GM21423 (cell line): ENCODE measurements at regions not wholly inside any gene's neighbourhood (a gene's known extent, or its start where the extent isn't known, plus 50 kb on each side); places are given as distances from the start of the nearest gene placed in this dataset.
"Not testable (repeated sequence)": the region's sequence is repeated elsewhere in the genome, so short reads cannot be mapped to it uniquely, and the experiment has no call there.

Experiments used
- ATAC-seq: cut with Tn5 transposase; IDR thresholded peaks from one replicate; pipeline ENCODE4 v1.9.1; 2021; ENCODE audit warnings: mild to moderate bottlenecking, moderate library complexity; ENCODE audit not compliant: unreplicated experiment

GRCh38 chr3:23111797-23112196, 91.3 kb upstream of the UBE2E2 start:
- no peak for ATAC-seq

- no peak for ATAC-seq
Measured at GRCh38 chr3:23112491-23112890, 90.6 kb upstream of the UBE2E2 start.

DNA sequence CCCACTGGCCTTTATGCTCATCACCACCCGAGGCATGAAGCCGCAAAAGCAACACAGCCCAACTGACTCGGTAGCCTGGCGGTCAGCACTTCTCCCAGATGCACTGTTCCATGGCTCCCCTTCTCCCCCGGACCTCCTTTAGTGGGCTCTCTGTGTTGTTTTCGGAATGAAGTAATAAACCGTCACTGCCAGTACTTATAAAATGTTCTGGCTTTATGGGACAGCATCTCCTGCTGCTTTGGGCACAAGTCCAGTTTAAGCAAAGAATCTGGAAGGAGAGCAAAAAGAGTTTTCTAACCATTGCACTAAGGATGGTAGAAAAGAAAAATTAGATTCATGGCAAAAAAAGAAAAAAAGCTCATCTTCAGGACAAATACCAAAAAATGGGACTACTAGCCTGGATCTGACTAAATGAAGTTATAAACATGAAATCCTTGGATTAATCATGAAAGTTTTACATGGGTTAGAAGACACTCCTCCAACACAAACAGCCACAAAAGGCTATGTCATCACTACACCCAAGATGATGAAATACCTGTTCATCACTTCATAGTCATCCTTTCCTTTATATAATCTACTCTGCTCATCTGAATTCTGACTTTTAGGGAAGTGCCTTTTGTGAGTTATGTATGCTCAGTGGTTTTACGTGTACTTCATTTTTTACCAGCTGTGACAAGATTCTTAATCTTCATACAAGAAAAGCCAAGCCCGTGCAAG, 89.5 kb upstream of the UBE2E2 start:
- no peak for ATAC-seq

DNA sequence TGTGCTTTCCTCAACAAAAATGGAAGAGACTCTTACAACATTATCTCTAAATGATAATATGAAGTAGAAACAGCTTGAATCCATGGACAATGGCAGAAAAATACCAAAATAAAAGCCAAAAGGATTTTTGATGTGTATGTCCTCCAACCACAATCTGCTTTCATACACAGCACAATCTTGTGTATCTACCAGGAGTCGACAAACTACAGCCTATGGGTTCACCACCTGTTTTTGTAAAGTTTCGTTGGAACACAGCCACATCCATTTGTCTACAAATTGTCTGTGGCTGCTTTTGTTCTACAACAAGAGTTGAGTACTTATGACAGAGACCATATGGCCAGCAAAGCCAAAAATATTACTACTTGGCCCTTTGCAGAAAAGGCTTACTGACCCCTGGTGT, 88.7 kb upstream of the UBE2E2 start:
- no peak for ATAC-seq

- ATAC-seq: no peak
Measured at GRCh38 chr3:23115171-23115877, 87.8 kb upstream of the UBE2E2 start.

- no peak for ATAC-seq
Measured at GRCh38 chr3:23116081-23116837, 86.9 kb upstream of the UBE2E2 start.

GRCh38 chr3:23117856-23118255, 85.3 kb upstream of the UBE2E2 start:
- ATAC-seq: no peak

- ATAC-seq: no peak
Measured at GRCh38 chr3:23127196-23127595, 75.9 kb upstream of the UBE2E2 start.

DNA sequence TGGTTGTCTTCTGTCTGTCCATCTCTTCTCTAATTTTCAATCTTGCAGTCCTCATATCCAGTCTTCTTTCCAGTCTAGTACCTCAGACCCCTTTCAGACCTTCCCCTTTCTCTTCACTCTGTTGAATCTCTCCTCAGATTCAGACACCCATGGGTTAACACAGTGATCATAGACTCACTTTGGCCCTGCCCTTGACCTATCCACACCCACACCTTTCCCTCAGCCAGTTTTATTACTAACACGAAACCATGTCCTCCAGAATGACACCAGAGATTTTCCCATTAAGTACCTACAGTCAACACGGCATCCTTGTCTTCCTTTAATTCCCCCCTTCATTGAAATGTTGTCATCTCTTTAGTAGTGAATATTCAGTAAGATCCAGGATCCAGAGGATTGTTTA, 74.5 kb upstream of the UBE2E2 start:
- no peak for ATAC-seq

- ATAC-seq: no peak
Measured at GRCh38 chr3:23129117-23129516, 74.0 kb upstream of the UBE2E2 start.

DNA sequence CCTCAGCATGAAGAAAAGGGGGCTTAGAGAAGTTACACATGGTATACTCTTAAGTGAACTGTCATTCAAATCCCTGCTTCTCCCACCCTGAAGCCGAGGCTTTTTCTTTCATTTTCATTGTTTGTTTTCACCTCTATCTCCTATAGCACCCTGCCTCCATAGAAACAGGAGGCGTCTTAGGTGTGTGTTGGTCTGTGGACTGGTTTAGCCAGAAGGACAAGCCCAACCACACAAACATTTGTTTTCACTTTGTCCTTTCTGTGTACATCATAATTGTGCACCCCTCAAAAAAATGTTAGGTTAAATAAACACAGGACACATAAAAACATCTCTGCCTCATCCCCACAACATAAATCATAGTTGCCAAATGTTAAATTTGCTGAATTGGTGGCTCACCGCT, 73.3 kb upstream of the UBE2E2 start:
- ATAC-seq: no peak

GRCh38 chr3:23130406-23130805, 72.7 kb upstream of the UBE2E2 start:
- ATAC-seq: no peak

DNA sequence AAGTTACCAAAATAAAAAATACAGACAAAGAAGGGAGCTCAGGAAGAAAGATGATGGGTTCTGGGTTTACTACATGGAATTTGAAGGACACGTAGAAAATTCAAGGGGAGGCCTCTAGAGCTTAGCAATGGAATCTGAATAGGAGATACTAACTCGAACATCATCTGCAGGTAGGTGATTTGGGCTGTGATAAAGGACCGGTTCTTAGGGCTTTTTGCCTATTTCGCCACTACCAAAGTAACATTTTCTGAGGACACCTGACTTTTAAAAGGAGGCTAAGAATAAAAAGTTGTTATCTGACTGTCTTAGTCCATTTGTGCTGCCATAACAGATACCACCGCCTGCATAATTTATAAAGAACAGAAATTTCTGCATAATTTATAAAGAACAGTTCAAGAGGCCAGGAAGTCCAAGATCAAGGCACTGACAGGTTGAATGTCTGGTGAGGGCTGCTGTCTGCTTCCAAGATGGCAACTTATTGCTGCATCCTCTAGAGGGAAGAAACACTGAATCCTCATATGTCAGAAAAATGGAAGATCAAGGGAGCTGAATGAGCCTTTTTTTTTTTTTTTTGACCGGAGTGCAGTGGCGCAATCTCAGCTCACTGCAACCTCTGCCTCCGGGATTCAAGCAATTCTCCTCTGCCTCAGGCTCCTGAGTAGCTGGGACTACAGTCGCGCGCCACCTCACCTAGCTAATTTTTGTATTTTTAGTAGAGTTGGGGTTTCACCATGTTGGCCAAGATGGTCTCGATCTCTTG, 67.9 kb upstream of the UBE2E2 start:
- ATAC-seq: no peak

- no peak for ATAC-seq
Measured at GRCh38 chr3:23136054-23136453, 67.1 kb upstream of the UBE2E2 start.

GRCh38 chr3:23144051-23144450, 59.1 kb upstream of the UBE2E2 start:
- not testable (repeated sequence) for ATAC-seq

DNA sequence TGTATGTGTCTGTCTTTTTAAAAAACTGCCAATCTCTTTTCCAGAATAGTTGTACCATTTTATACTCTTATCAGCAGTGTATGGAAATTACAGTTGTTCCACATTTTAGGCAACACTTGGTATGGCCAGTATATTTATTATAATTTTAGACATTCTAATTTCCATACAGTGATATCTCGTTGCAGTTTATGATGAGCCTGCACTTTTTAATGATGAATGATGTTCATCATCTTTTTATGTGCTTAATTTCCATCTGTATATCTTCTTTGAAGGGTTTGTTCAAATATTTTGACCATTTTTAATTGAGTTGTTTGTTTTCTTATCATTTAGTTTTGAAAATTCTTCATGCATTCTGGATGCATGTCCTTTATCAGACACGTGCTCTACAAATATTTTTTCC, 57.0 kb upstream of the UBE2E2 start:
- no peak for ATAC-seq

- ATAC-seq: no peak
Measured at GRCh38 chr3:23152989-23153388, 50.1 kb upstream of the UBE2E2 start.
